GM18499 (cell line): ENCODE measurements at regions not wholly inside any gene's neighbourhood (a gene's known extent, or its start where the extent isn't known, plus 50 kb on each side); places are given as distances from the start of the nearest gene placed in this dataset.

Experiments used
- ATAC-seq: cut with Tn5 transposase; IDR thresholded peaks from one replicate; pipeline ENCODE4 v1.9.1; 2021; ENCODE audit warnings: moderate number of reproducible peaks; ENCODE audit not compliant: insufficient read depth, unreplicated experiment

- ATAC-seq, result no peak
These were observed 828.2 kb upstream of the MAP3K7 start for GRCh38 chr6:91415031-91415605.

GRCh38 chr6:91412532-91412931, 825.7 kb upstream of the MAP3K7 start:
- no peak for ATAC-seq

GRCh38 chr6:91407706-91408105, 820.8 kb upstream of the MAP3K7 start:
- no peak for ATAC-seq

GRCh38 chr6:91392951-91393350, 806.1 kb upstream of the MAP3K7 start:
- no peak for ATAC-seq

GRCh38 chr6:91387290-91388059, 800.6 kb upstream of the MAP3K7 start:
- no peak for ATAC-seq

- ATAC-seq, result no peak
These were observed 799.3 kb upstream of the MAP3K7 start for GRCh38 chr6:91386204-91386603.

- no peak for ATAC-seq
These were observed 796.3 kb upstream of the MAP3K7 start for GRCh38 chr6:91383207-91383606.

- no peak for ATAC-seq
These were observed 789.8 kb upstream of the MAP3K7 start for GRCh38 chr6:91376686-91377085.

GRCh38 chr6:91366781-91367180, 779.9 kb upstream of the MAP3K7 start:
- no peak for ATAC-seq

- no peak for ATAC-seq
These were observed 772.1 kb upstream of the MAP3K7 start for GRCh38 chr6:91358986-91359385.

- no peak for ATAC-seq
These were observed 766.0 kb upstream of the MAP3K7 start for GRCh38 chr6:91352878-91353277.

- no peak for ATAC-seq
These were observed 765.4 kb upstream of the MAP3K7 start for GRCh38 chr6:91352321-91352720.

GRCh38 chr6:91350146-91350908, 763.5 kb upstream of the MAP3K7 start:
- no peak for ATAC-seq

- ATAC-seq, result no peak
These were observed 754.6 kb upstream of the MAP3K7 start for GRCh38 chr6:91341473-91341872.

- ATAC-seq, result no peak
These were observed 754.1 kb upstream of the MAP3K7 start for GRCh38 chr6:91340896-91341395.

GRCh38 chr6:91337967-91338366, 751.1 kb upstream of the MAP3K7 start:
- ATAC-seq, result no peak

GRCh38 chr6:91330896-91331295, 744.0 kb upstream of the MAP3K7 start:
- no peak for ATAC-seq

GRCh38 chr6:91328241-91328640, 741.4 kb upstream of the MAP3K7 start:
- ATAC-seq, result no peak

- no peak for ATAC-seq
These were observed 737.8 kb upstream of the MAP3K7 start for GRCh38 chr6:91324711-91325110.

- no peak for ATAC-seq
These were observed 731.1 kb upstream of the MAP3K7 start for GRCh38 chr6:91317984-91318383.

- no peak for ATAC-seq
These were observed 730.5 kb upstream of the MAP3K7 start for GRCh38 chr6:91317247-91317835.
